Activated CD4-positive, alpha-beta T cell treated with anti-CD3 and anti-CD28 coated beads, Interleukin-2, amount 50 U/mL, for 48 hours (primary cell): ENCODE measurements at regions not wholly inside any gene's neighbourhood (a gene's known extent, or its start where the extent isn't known, plus 50 kb on each side); places are given as distances from the start of the nearest gene placed in this dataset.
"Not testable (repeated sequence)": the region's sequence is repeated elsewhere in the genome, so short reads cannot be mapped to it uniquely, and the experiment has no call there.

Experiments
- DNase-seq, 2 experiments: peaks; one replicate each; pipeline ENCODE4 v3.0.0-alpha.2; 2020

DNA sequence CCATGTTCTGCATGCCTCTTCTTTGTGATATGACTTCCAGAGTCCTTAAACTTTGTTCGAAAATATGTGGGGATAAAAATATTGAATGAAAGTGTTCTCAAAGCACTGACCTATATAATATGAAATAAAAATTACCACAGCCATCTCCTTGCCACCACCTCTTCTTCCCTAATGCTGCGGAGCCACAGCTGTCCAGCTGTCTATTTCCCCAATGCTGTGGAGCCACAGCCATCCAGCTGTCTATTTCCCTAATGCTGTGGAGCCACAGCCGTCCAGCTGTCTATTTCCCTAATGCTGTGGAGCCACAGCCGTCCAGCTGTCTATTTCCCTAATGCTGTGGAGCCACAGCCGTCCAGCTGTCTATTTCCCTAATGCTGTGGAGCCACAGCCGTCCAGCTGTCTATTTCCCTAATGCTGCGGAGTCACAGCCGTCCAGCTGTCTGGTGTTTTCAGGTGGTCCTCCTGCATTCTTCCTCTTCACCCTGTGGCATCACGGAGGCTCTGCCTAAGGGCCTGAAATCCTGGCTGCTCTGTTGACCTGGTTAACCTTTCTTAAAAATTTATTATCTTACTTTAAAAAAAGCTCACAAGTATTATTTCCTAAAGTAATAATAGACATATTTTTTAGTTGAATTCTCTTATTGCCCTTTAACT lies 266.1 kb upstream of the MEX3C start:
- no peak for DNase-seq

DNA sequence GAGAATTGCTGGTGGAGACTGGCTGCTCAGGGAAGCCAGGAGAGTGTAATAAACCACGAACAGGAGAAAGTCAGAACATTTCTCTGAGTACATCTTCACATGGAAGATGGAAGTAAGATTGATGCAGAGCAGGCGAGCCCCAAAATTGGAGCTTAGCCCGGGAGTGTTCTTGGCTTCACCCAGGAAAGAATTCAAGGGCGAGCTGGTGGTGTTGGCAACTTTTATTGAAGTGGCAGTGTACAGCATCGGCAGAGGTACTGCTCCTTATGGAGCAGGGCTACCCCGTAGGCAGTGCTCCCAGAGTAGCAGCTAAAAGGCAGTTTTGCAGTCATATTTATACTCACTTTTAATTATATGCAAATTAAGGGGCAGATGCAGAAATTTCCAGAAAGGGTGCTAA lies 281.4 kb upstream of the MEX3C start:
- no peak for DNase-seq

GRCh38 chr18:51479736-51480135 lies 282.3 kb upstream of the MEX3C start:
- no peak for DNase-seq

GRCh38 chr18:51480407-51481261 lies 283.2 kb upstream of the MEX3C start:
- DNase-seq: no peak

DNA sequence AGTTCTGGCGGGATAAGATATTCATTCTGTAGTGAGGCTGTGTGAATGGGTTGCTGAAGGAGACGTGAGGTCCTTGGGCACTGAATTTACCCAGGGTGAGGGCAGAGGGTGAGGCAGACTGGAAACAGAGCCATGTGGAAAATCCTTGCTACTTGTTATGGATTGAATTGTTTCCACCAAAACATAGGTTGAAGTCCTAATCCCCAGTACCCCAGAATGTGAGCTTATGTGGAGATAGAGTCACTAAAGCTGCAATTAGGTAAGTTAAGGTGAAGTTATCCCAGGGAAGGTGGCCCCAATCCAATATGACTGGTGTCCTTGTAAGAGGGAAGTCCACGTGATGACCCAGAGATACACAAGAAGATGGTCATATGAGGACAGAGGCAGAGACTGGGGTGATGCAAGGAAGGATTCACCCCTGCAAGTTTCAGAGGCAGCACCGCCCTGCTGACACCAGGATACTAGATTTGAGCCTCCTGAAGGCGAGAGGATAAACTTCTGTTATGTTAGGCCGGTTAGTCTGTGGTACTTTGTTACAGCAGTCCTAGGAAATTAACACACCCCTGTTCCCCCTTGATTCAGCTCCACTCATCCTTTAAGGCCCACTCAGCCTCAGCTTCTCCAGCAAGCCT lies 289.4 kb upstream of the MEX3C start:
- no peak for DNase-seq

- DNase-seq: no peak
Measured at GRCh38 chr18:51490417-51490816, 292.9 kb upstream of the MEX3C start.

DNA sequence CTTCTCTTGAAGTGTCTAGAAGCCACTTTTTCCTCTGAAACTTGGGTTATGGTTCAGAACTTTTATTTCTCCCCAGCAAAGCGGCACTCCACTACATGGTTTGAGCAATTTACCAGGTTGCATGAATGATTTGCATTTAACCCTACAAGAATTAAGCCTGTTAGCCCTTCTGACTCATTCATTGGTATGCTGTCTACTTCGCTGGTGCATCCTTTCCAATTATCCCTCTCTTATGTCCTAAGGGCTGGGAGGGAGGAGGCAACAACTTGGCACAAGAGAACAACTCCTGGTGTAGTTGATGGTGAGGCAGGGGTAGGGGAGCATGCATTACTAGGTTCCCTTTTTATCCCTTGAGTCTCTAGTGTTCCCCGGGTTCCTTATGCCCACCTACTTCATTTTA lies 293.4 kb upstream of the MEX3C start:
- no peak for DNase-seq

- no peak for DNase-seq
Measured at GRCh38 chr18:51491678-51492372, 294.3 kb upstream of the MEX3C start.

DNA sequence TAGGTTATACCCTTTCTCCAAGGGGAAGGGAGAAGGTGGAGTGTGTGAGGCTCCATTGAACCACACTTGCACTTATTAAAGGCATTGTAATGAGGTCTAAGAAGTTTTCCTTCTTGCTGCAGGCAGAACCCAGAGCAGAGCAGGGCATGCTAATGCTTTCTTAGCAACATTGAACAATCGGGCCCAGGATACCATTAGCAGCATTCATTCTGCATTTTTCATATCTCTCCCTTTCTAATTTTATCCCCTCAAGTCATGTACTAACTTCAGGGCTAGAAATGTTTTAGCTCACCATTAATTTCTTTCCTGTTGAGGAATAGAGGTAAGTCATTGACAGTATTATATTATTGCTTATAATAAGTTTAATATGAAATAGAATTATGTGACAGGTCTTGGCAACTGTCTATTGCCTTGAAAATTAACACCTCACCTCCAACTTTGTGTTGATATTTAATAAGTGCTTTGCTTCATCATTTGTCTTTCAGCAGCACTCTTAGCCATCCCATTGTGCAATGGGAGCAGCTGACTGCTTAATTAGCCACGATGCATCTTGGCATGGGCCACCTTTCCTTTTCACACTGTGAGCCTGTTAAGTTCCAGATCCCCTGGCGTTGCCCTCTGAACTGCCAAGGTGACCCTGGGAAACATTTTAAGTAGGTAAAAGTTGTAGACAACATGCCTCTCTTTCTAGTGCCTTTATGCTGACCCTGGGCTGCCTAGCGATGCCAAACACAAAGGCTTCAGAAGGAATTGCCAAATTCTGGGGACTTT lies 300.8 kb upstream of the MEX3C start:
- DNase-seq: no peak

GRCh38 chr18:51503351-51503750 lies 305.9 kb upstream of the MEX3C start:
- no peak for DNase-seq

DNA sequence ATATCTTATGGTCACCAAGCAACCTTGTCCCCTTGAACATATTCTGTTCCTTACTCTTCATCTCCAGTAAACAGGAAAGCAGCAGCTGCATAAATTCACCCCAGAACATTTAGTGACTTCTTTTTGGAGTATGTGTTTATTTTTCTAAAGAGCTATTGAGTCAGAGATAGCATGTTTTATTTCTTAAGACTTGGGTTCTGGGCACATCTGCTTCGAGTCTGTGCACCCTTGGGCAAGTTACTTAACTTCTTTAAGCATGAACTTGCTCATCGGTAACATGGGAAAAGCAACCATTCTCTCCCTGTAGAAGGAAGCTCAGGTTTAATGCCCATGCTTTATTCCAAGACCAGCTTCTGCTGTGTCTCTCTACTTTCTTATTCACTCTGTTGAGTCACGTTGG lies 309.3 kb upstream of the MEX3C start:
- no peak for DNase-seq

DNA sequence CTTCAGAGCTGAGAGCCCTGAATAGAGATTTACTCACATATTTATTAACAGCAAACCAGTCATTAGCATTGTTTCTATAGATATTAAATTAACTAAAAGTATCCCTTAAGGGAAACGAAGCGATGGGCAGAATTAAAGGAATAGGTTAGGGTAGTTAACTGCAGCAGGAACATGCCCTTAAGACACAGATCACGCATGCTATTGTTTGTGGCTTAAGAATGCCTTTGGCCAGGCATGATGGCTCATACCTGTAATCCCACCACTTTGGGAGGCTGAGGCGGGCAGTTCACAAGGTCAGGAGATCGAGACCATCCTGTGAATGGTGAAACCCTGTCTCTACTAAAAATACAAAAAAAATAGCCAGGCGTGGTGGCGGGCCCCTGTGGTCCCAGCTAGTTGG lies 310.9 kb upstream of the MEX3C start:
- DNase-seq: not testable (repeated sequence)

DNA sequence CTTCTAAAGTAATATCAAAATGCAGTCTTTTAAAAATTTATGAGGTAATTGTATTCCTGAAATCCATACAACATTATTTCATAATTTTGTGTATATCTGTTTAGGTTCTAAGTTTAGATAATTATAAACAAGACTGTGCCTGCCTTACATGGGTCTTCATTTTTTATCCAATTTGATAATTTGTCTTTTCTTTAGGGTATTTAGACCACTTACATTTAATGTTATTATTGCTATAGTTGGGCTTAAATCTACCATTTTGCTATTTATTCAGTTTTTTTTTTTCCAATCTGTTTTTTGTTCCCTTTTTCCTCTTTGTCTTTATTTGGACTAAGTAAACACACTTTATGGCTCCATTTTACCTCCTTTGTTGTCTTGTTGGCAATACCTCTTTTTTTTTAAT lies 312.5 kb upstream of the MEX3C start:
- DNase-seq: no peak

- DNase-seq: no peak
Measured at GRCh38 chr18:51513517-51513916, 316.0 kb upstream of the MEX3C start.

GRCh38 chr18:51514128-51514527 lies 316.6 kb upstream of the MEX3C start:
- DNase-seq: no peak

DNA sequence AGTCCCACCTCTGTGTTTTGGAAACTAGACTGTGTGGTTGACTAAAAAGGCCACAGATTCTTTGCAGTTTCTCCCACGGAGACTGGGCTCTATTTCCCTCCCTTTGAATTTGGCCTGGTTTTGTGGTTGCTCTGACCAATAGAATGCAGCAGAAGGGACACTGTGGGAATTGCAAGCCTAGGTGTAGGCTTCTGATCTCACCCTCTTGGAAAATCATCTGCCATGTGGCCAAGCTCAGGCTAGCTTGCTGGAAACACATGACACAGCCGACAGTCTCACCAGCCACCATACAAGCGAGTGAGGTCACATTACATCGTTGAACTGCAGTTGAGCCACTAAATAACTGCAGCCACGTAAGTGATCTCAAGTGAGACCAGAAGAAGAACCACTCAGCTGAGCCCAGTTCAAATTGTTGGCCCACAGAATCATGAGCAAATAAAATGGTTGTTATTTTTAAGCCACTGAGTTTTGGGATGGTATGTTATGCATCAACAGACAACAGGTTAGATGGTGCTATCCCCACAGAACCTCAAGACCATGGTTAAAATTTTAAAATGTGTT lies 319.1 kb upstream of the MEX3C start:
- DNase-seq: no peak

DNA sequence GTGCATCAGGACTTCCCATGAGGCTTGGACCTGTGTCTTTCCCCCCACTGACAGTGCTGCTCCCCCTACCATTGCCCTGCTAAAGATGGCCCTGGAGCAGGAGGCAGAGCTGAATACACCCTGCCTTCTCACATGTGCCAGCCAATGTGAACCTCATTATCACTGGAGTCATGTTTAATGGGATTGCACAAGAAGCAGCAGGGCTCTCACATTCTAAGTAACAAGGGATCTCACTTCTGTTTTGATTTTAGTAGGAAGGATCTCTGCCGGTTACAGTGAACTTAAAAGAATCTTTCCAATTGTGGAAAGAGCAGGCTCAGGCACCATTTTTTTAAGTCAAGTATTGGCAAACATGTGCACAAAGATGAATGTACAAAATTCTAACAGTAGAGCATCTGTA lies 322.1 kb upstream of the MEX3C start:
- no peak for DNase-seq

DNA sequence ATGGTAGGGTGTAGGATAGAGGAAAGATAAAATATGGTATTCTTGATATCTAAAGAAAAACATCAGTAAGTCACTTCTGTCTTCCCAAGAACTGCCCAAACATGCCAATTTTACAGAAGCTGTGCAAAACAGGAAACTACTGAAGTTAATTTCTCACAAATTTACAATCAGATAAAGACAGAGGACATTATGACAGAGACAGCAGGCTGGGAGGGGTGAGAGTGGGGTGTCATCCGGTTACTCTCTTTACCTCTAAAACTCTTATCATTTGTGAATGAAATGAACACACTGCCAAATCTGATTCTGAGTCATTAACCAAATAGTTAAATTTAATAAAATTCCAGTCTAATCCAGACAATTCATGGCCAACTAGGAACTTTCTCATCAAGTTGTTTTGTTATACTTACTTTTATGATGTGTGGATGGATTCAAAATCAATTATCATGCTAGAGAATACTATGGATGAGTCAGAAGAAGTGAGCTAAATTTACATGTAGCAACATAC lies 323.2 kb upstream of the MEX3C start:
- no peak for DNase-seq

GRCh38 chr18:51522338-51522737 lies 324.9 kb upstream of the MEX3C start:
- no peak for DNase-seq

- DNase-seq: no peak
Measured at GRCh38 chr18:51522821-51523220, 325.3 kb upstream of the MEX3C start.

DNA sequence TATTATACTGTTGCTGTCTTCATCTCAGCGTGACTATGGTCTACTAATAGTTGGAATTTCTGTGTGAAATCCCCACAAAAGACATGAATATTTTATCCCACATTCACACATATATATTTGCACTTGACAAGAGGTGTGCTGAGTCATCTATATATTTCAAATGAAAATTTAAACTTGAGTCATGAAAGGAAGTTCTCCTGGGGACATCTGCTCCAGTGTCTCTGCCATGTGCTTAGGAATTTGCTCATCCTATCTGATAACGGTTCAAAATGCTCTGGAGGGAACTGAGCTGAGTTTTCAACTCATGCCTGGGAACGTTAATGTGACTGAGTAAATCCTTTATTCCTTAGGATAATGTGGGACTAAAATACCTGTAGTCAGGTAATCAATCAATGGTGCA lies 326.2 kb upstream of the MEX3C start:
- DNase-seq: no peak
